ENCODE measurements at regions not wholly inside any gene's neighbourhood (a gene's known extent, or its start where the extent isn't known, plus 50 kb on each side); places are given as distances from the start of the nearest gene placed in this dataset.

DNA sequence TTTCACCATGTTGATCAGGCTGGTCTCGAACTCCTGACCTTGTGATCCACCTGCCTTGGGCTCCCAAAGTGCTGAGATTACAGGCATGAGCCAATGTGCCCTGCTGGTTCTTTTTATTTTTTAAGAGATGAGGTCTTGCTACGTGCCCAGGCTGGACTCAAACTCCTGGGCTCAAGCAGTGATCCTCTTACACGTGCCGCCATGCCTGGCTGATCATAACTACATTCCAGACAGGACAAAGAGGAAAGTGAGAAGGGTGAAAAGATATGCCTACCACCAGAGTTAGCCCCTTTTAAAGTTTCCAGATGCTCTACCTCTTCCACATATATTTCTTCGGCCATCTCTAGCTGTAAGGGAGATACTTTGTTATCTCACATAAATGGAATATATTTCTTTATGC is 79.7 kb upstream of the SOX13 start:
- H3K27ac ChIP-seq (ENCODE audit: low read depth): no peak overlapping the region
- no peak overlapping the region for H3K4me3 ChIP-seq
- DNase-seq (ENCODE audit: low spot score) (no peak), ATAC-seq (no peak)
- H3F3A ChIP-seq (replicated peaks; ENCODE audit: low read depth): 0 out of 2 replicates have a peak, but pooled peaks cover 4% of the 10 kb centered on the region
- Mint-ChIP-seq H3K9me3 (no peaks in the 10 kb centered on the region), H3K36me3 (ENCODE audit: low read depth) (no peaks in the 10 kb centered on the region), H3K27ac (no peak overlapping the region), H3K27me3 (ENCODE audit: insufficient read depth, low read depth, poor library complexity) (peaks cover 14% of the 10 kb centered on the region), H3K4me3 (no peak overlapping the region), H3K4me1 (peaks cover 39% of the 10 kb centered on the region)
- H3K4me2 ChIP-seq: no peak overlapping the region
- H2AFZ ChIP-seq: no peak overlapping the region
- peaks cover 28% of the 10 kb centered on the region for H3K27me3 ChIP-seq (ENCODE audit: insufficient read depth)
- peaks cover 58% of the 10 kb centered on the region for H3K4me1 ChIP-seq (ENCODE audit: insufficient read depth)
- no peaks in the 10 kb centered on the region for H4K20me1 ChIP-seq (replicated peaks; ENCODE audit: insufficient read depth)
- TF ChIP-seq, protein P1, sequence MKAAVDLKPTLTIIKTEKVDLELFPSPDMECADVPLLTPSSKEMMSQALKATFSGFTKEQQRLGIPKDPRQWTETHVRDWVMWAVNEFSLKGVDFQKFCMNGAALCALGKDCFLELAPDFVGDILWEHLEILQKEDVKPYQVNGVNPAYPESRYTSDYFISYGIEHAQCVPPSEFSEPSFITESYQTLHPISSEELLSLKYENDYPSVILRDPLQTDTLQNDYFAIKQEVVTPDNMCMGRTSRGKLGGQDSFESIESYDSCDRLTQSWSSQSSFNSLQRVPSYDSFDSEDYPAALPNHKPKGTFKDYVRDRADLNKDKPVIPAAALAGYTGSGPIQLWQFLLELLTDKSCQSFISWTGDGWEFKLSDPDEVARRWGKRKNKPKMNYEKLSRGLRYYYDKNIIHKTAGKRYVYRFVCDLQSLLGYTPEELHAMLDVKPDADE (IDR thresholded peaks at IDR 0.05): no peak
- TF ChIP-seq, protein P2, sequence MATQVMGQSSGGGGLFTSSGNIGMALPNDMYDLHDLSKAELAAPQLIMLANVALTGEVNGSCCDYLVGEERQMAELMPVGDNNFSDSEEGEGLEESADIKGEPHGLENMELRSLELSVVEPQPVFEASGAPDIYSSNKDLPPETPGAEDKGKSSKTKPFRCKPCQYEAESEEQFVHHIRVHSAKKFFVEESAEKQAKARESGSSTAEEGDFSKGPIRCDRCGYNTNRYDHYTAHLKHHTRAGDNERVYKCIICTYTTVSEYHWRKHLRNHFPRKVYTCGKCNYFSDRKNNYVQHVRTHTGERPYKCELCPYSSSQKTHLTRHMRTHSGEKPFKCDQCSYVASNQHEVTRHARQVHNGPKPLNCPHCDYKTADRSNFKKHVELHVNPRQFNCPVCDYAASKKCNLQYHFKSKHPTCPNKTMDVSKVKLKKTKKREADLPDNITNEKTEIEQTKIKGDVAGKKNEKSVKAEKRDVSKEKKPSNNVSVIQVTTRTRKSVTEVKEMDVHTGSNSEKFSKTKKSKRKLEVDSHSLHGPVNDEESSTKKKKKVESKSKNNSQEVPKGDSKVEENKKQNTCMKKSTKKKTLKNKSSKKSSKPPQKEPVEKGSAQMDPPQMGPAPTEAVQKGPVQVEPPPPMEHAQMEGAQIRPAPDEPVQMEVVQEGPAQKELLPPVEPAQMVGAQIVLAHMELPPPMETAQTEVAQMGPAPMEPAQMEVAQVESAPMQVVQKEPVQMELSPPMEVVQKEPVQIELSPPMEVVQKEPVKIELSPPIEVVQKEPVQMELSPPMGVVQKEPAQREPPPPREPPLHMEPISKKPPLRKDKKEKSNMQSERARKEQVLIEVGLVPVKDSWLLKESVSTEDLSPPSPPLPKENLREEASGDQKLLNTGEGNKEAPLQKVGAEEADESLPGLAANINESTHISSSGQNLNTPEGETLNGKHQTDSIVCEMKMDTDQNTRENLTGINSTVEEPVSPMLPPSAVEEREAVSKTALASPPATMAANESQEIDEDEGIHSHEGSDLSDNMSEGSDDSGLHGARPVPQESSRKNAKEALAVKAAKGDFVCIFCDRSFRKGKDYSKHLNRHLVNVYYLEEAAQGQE (IDR thresholded peaks at IDR 0.05; ENCODE audit: unreplicated experiment): no peak
- TF ChIP-seq EZH2phosphoT487 (IDR thresholded peaks at IDR 0.05; ENCODE audit: unreplicated experiment): no peak
- no peak for TF ChIP-seq ZNF114 (CRISPR knock-in tag; IDR thresholded peaks at IDR 0.05)
- no peak for TF ChIP-seq ZNF331 (CRISPR knock-in tag; IDR thresholded peaks at IDR 0.05; ENCODE audit: low read depth)
- no peak for TF ChIP-seq POLR2AphosphoS5 (IDR thresholded peaks at IDR 0.05; ENCODE audit: low read depth)
- H3K79me2 ChIP-seq (replicated peaks; ENCODE audit: insufficient read depth): no peaks in the 10 kb centered on the region
- H3K36me3 ChIP-seq (ENCODE audit: insufficient read depth): no peaks in the 10 kb centered on the region; the same call in 1 of the 2 replicates
- H3K9me2 ChIP-seq (ENCODE audit: insufficient read depth): no peaks in the 10 kb centered on the region

DNA sequence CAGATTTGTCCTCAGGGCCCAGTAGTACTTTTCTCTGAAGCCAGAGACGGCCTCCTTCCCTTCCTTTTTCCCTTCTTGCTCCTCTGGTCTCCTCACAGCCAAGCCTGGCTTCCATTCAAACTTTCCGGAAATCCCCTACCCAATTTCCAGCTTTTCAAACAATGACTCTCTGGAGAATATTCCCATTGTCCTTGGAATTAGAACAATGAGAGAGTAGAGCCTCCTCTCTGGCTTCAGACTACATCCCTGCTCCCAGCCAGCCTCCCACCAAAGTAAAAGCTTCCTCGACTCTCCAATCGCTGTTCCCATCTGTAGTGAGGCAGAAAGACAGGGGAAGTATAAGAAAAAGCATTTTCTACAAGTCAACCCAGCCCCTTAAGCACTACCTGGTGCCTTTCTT is 77.7 kb upstream of the SOX13 start:
- H3K27me3 ChIP-seq (ENCODE audit: insufficient read depth): peaks cover 28% of the 10 kb centered on the region
- peaks cover 3% of the 10 kb centered on the region; the same call in 2 of the 3 replicates for H3K36me3 Mint-ChIP-seq (ENCODE audit: low read depth)
- H3K4me3 Mint-ChIP-seq: no peak overlapping the region; the same call in 2 of the 3 replicates
- ATAC-seq (peak; percentile 22), DNase-seq (ENCODE audit: low spot score) (peak; percentile 37)
- no peak overlapping the region for H3K27ac ChIP-seq (ENCODE audit: low read depth)
- peak overlapping the region; percentile 53; the same call in 1 of the 2 replicates for H2AFZ ChIP-seq
- no peaks in the 10 kb centered on the region; the same call in 1 of the 2 replicates for H3K36me3 ChIP-seq (ENCODE audit: insufficient read depth)
- peak overlapping the region; percentile 71 for H3K4me2 ChIP-seq
- no peaks in the 10 kb centered on the region for H4K20me1 ChIP-seq (replicated peaks; ENCODE audit: insufficient read depth)
- H3F3A ChIP-seq (replicated peaks; ENCODE audit: low read depth): 0 out of 2 replicates have a peak, but pooled peaks cover 4% of the 10 kb centered on the region
- no peaks in the 10 kb centered on the region for H3K79me2 ChIP-seq (replicated peaks; ENCODE audit: insufficient read depth)
- no peak overlapping the region for H3K4me3 ChIP-seq
- peaks cover 38% of the 10 kb centered on the region for H3K4me1 Mint-ChIP-seq
- H3K4me1 ChIP-seq (ENCODE audit: insufficient read depth): peaks cover 52% of the 10 kb centered on the region
- no peaks in the 10 kb centered on the region for H3K9me2 ChIP-seq (ENCODE audit: insufficient read depth)
- H3K27ac Mint-ChIP-seq: no peak overlapping the region
- peaks cover 14% of the 10 kb centered on the region for H3K27me3 Mint-ChIP-seq (ENCODE audit: insufficient read depth, low read depth, poor library complexity)
- H3K9me3 Mint-ChIP-seq: peaks cover 4% of the 10 kb centered on the region
- TF ChIP-seq, protein P3, sequence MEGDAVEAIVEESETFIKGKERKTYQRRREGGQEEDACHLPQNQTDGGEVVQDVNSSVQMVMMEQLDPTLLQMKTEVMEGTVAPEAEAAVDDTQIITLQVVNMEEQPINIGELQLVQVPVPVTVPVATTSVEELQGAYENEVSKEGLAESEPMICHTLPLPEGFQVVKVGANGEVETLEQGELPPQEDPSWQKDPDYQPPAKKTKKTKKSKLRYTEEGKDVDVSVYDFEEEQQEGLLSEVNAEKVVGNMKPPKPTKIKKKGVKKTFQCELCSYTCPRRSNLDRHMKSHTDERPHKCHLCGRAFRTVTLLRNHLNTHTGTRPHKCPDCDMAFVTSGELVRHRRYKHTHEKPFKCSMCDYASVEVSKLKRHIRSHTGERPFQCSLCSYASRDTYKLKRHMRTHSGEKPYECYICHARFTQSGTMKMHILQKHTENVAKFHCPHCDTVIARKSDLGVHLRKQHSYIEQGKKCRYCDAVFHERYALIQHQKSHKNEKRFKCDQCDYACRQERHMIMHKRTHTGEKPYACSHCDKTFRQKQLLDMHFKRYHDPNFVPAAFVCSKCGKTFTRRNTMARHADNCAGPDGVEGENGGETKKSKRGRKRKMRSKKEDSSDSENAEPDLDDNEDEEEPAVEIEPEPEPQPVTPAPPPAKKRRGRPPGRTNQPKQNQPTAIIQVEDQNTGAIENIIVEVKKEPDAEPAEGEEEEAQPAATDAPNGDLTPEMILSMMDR (conservative IDR thresholded peaks at IDR 0.05; ENCODE audit: low read depth in 2 of 2): no peak
- TF ChIP-seq, protein P4, sequence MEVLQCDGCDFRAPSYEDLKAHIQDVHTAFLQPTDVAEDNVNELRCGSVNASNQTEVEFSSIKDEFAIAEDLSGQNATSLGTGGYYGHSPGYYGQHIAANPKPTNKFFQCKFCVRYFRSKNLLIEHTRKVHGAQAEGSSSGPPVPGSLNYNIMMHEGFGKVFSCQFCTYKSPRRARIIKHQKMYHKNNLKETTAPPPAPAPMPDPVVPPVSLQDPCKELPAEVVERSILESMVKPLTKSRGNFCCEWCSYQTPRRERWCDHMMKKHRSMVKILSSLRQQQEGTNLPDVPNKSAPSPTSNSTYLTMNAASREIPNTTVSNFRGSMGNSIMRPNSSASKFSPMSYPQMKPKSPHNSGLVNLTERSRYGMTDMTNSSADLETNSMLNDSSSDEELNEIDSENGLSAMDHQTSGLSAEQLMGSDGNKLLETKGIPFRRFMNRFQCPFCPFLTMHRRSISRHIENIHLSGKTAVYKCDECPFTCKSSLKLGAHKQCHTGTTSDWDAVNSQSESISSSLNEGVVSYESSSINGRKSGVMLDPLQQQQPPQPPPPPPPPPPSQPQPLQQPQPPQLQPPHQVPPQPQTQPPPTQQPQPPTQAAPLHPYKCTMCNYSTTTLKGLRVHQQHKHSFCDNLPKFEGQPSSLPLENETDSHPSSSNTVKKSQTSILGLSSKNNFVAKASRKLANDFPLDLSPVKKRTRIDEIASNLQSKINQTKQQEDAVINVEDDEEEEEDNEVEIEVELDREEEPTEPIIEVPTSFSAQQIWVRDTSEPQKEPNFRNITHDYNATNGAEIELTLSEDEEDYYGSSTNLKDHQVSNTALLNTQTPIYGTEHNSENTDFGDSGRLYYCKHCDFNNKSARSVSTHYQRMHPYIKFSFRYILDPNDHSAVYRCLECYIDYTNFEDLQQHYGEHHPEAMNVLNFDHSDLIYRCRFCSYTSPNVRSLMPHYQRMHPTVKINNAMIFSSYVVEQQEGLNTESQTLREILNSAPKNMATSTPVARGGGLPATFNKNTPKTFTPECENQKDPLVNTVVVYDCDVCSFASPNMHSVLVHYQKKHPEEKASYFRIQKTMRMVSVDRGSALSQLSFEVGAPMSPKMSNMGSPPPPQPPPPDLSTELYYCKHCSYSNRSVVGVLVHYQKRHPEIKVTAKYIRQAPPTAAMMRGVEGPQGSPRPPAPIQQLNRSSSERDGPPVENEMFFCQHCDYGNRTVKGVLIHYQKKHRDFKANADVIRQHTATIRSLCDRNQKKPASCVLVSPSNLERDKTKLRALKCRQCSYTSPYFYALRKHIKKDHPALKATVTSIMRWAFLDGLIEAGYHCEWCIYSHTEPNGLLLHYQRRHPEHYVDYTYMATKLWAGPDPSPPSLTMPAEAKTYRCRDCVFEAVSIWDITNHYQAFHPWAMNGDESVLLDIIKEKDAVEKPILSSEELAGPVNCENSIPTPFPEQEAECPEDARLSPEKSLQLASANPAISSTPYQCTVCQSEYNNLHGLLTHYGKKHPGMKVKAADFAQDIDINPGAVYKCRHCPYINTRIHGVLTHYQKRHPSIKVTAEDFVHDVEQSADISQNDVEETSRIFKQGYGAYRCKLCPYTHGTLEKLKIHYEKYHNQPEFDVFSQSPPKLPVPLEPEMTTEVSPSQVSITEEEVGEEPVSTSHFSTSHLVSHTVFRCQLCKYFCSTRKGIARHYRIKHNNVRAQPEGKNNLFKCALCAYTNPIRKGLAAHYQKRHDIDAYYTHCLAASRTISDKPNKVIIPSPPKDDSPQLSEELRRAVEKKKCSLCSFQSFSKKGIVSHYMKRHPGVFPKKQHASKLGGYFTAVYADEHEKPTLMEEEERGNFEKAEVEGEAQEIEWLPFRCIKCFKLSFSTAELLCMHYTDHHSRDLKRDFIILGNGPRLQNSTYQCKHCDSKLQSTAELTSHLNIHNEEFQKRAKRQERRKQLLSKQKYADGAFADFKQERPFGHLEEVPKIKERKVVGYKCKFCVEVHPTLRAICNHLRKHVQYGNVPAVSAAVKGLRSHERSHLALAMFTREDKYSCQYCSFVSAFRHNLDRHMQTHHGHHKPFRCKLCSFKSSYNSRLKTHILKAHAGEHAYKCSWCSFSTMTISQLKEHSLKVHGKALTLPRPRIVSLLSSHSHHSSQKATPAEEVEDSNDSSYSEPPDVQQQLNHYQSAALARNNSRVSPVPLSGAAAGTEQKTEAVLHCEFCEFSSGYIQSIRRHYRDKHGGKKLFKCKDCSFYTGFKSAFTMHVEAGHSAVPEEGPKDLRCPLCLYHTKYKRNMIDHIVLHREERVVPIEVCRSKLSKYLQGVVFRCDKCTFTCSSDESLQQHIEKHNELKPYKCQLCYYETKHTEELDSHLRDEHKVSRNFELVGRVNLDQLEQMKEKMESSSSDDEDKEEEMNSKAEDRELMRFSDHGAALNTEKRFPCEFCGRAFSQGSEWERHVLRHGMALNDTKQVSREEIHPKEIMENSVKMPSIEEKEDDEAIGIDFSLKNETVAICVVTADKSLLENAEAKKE (CRISPR knock-in tag; IDR thresholded peaks at IDR 0.05): no peak
- TF ChIP-seq NANOG (IDR thresholded peaks at IDR 0.05; ENCODE audit: borderline replicate concordance): no peak
